ENCODE measurements at regions not wholly inside any gene's neighbourhood (a gene's known extent, or its start where the extent isn't known, plus 50 kb on each side); places are given as distances from the start of the nearest gene placed in this dataset.

GRCh38 chr13:64438084-64438483, 2792.1 kb downstream of the PCDH9 start:
- no peak overlapping the region for H3K27ac ChIP-seq (ENCODE audit: low read depth, low read length)
- no peak overlapping the region for H2BK12ac ChIP-seq (ENCODE audit: low read length)
- no peak overlapping the region for H3K18ac ChIP-seq (ENCODE audit: low read length)
- no peak overlapping the region for H2BK5ac ChIP-seq (ENCODE audit: low read depth, low read length, poor library complexity)
- H2AFZ ChIP-seq (ENCODE audit: insufficient read depth, low read length, poor library complexity) = no peak overlapping the region
- no peak overlapping the region for H2AK5ac ChIP-seq (ENCODE audit: low read length)
- H3K4me1 ChIP-seq (ENCODE audit: control insufficient read depth in 1 of 2, insufficient read depth in 2 of 2, low read length in 2 of 2) = no peaks in the 10 kb centered on the region
- H3K14ac ChIP-seq (ENCODE audit: low read length) = no peak overlapping the region
- H3K79me2 ChIP-seq (ENCODE audit: control insufficient read depth, insufficient read depth, low read length, poor library complexity) = no peaks in the 10 kb centered on the region
- H4K12ac ChIP-seq (ENCODE audit: low read depth, low read length) = no peak overlapping the region
- no peaks in the 10 kb centered on the region for H3K9me3 ChIP-seq (ENCODE audit: insufficient read depth, low read depth, low read length)
- H3K9ac ChIP-seq (ENCODE audit: low read length) = no peak overlapping the region
- H4K8ac ChIP-seq (ENCODE audit: low read depth, low read length) = no peak overlapping the region
- H3K23ac ChIP-seq (ENCODE audit: low read length) = no peak overlapping the region
- no peak overlapping the region for H3K4me3 ChIP-seq (ENCODE audit: low read depth, low read length)
- H3K27me3 ChIP-seq (ENCODE audit: insufficient read depth, low read length) = no peaks in the 10 kb centered on the region
- DNase-seq = no peak
- no peaks in the 10 kb centered on the region for H3K36me3 ChIP-seq (ENCODE audit: control insufficient read depth in 1 of 2, insufficient read depth in 2 of 2, low read length in 2 of 2)
- no peak overlapping the region for H4K91ac ChIP-seq (ENCODE audit: low read depth, low read length)
- H3K4me2 ChIP-seq (ENCODE audit: low read length) = no peak overlapping the region
- no peaks in the 10 kb centered on the region for H3K79me1 ChIP-seq (ENCODE audit: low read length)
- H3K4ac ChIP-seq (ENCODE audit: low read depth, low read length) = no peak overlapping the region
- WGBS (ENCODE audit: extremely low coverage, insufficient coverage, insufficient read length) = no CpG with 5 or more reads among the region's 2 CpGs
- no peak overlapping the region for H2BK120ac ChIP-seq (ENCODE audit: insufficient read depth, low read length, poor library complexity)

DNA sequence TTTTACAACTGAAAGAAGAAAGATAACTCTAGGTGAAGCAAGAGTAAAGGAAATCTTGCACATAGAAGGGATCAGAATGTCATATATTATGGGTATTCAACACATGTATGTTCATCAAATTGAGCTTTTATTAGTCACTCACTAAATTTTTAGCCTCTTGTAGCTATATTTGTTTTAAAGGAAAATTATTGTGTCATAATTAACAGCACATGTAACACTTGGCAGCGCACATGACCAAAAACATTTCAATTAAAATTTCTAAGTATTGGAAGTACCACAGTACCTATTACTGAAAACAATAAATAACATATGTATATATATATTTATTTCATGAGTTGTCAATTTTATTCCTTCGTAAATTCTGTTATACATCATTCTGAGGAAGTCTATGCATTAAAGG, 2800.4 kb downstream of the PCDH9 start:
- no CpG with 5 or more reads among the region's 2 CpGs for WGBS (ENCODE audit: extremely low coverage, insufficient coverage, insufficient read length)

DNA sequence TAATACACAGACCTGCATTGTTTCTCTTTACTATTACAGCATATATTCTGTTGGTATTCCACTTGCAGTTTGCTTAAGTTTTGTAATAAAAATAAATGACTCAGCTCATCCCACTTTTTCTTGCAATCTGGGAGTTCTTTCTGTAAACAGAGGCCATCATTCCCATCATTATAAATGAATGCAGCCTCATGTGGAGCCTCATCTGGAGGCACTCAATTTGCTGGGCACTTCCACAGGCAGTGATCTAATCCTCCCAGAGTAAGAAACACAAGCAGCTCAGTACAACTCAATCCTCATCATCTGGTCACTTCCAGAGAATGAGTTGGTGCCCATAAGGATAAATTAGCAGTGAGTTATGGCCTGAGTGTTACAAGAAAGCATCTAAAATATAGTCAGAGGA, 2801.9 kb downstream of the PCDH9 start:
- Histone ChIP-seq H3K79me2 (ENCODE audit: control insufficient read depth, insufficient read depth, low read length, poor library complexity) (no peaks in the 10 kb centered on the region), H4K91ac (ENCODE audit: low read depth, low read length) (no peak overlapping the region), H3K27me3 (ENCODE audit: insufficient read depth, low read length) (no peaks in the 10 kb centered on the region), H4K8ac (ENCODE audit: low read depth, low read length) (no peak overlapping the region), H3K14ac (ENCODE audit: low read length) (no peak overlapping the region), H3K4me3 (ENCODE audit: low read depth, low read length) (no peak overlapping the region), H3K36me3 (ENCODE audit: control insufficient read depth in 1 of 2, insufficient read depth in 2 of 2, low read length in 2 of 2) (no peaks in the 10 kb centered on the region), H2BK120ac (ENCODE audit: insufficient read depth, low read length, poor library complexity) (no peak overlapping the region), H3K79me1 (ENCODE audit: low read length) (no peaks in the 10 kb centered on the region), H3K4me2 (ENCODE audit: low read length) (no peak overlapping the region), H3K9me3 (ENCODE audit: insufficient read depth, low read depth, low read length) (no peaks in the 10 kb centered on the region), H3K18ac (ENCODE audit: low read length) (no peak overlapping the region), H2AFZ (ENCODE audit: insufficient read depth, low read length, poor library complexity) (no peak overlapping the region), H4K12ac (ENCODE audit: low read depth, low read length) (no peak overlapping the region), H3K27ac (ENCODE audit: low read depth, low read length) (no peak overlapping the region), H3K23ac (ENCODE audit: low read length) (no peak overlapping the region), H2BK5ac (ENCODE audit: low read depth, low read length, poor library complexity) (no peak overlapping the region), H2BK12ac (ENCODE audit: low read length) (no peak overlapping the region), H3K4me1 (ENCODE audit: control insufficient read depth in 1 of 2, insufficient read depth in 2 of 2, low read length in 2 of 2) (no peaks in the 10 kb centered on the region), H3K9ac (ENCODE audit: low read length) (no peak overlapping the region), H2AK5ac (ENCODE audit: low read length) (no peak overlapping the region), H3K4ac (ENCODE audit: low read depth, low read length) (no peak overlapping the region)
- no peak for DNase-seq

More for the DNA sequence above, 2800.4 kb downstream of the PCDH9 start:
- Histone ChIP-seq H3K4me2 (ENCODE audit: low read length) (no peak overlapping the region), H2AK5ac (ENCODE audit: low read length) (no peak overlapping the region), H4K91ac (ENCODE audit: low read depth, low read length) (no peak overlapping the region), H4K8ac (ENCODE audit: low read depth, low read length) (no peak overlapping the region), H3K18ac (ENCODE audit: low read length) (no peak overlapping the region), H3K79me1 (ENCODE audit: low read length) (no peaks in the 10 kb centered on the region), H3K23ac (ENCODE audit: low read length) (no peak overlapping the region), H2AFZ (ENCODE audit: insufficient read depth, low read length, poor library complexity) (no peak overlapping the region), H2BK120ac (ENCODE audit: insufficient read depth, low read length, poor library complexity) (no peak overlapping the region), H3K9ac (ENCODE audit: low read length) (no peak overlapping the region), H3K4me3 (ENCODE audit: low read depth, low read length) (no peak overlapping the region), H3K27ac (ENCODE audit: low read depth, low read length) (no peak overlapping the region), H2BK12ac (ENCODE audit: low read length) (no peak overlapping the region), H3K27me3 (ENCODE audit: insufficient read depth, low read length) (no peaks in the 10 kb centered on the region), H2BK5ac (ENCODE audit: low read depth, low read length, poor library complexity) (no peak overlapping the region), H3K9me3 (ENCODE audit: insufficient read depth, low read depth, low read length) (no peaks in the 10 kb centered on the region), H3K36me3 (ENCODE audit: control insufficient read depth in 1 of 2, insufficient read depth in 2 of 2, low read length in 2 of 2) (no peaks in the 10 kb centered on the region), H4K12ac (ENCODE audit: low read depth, low read length) (no peak overlapping the region), H3K14ac (ENCODE audit: low read length) (no peak overlapping the region), H3K4me1 (ENCODE audit: control insufficient read depth in 1 of 2, insufficient read depth in 2 of 2, low read length in 2 of 2) (no peaks in the 10 kb centered on the region), H3K4ac (ENCODE audit: low read depth, low read length) (no peak overlapping the region), H3K79me2 (ENCODE audit: control insufficient read depth, insufficient read depth, low read length, poor library complexity) (no peaks in the 10 kb centered on the region)
- DNase-seq = no peak

GRCh38 chr13:64423467-64423866, 2806.7 kb downstream of the PCDH9 start:
- H3K4ac ChIP-seq (ENCODE audit: low read depth, low read length) = no peak overlapping the region
- no peak overlapping the region for H2BK5ac ChIP-seq (ENCODE audit: low read depth, low read length, poor library complexity)
- H3K4me1 ChIP-seq (ENCODE audit: control insufficient read depth in 1 of 2, insufficient read depth in 2 of 2, low read length in 2 of 2) = no peaks in the 10 kb centered on the region
- H3K18ac ChIP-seq (ENCODE audit: low read length) = no peak overlapping the region
- no peaks in the 10 kb centered on the region for H3K79me2 ChIP-seq (ENCODE audit: control insufficient read depth, insufficient read depth, low read length, poor library complexity)
- no peak overlapping the region for H3K9ac ChIP-seq (ENCODE audit: low read length)
- no peak overlapping the region for H3K23ac ChIP-seq (ENCODE audit: low read length)
- H3K79me1 ChIP-seq (ENCODE audit: low read length) = no peaks in the 10 kb centered on the region
- H3K14ac ChIP-seq (ENCODE audit: low read length) = no peak overlapping the region
- no peak overlapping the region for H2AFZ ChIP-seq (ENCODE audit: insufficient read depth, low read length, poor library complexity)
- H2BK12ac ChIP-seq (ENCODE audit: low read length) = no peak overlapping the region
- H3K36me3 ChIP-seq (ENCODE audit: control insufficient read depth in 1 of 2, insufficient read depth in 2 of 2, low read length in 2 of 2) = no peaks in the 10 kb centered on the region
- no peak for DNase-seq
- H4K91ac ChIP-seq (ENCODE audit: low read depth, low read length) = no peak overlapping the region
- WGBS (ENCODE audit: extremely low coverage, insufficient coverage, insufficient read length) = no CpG with 5 or more reads among the region's 1 CpG
- no peak overlapping the region for H3K4me3 ChIP-seq (ENCODE audit: low read depth, low read length)
- no peak overlapping the region for H3K27ac ChIP-seq (ENCODE audit: low read depth, low read length)
- H3K4me2 ChIP-seq (ENCODE audit: low read length) = no peak overlapping the region
- H2BK120ac ChIP-seq (ENCODE audit: insufficient read depth, low read length, poor library complexity) = no peak overlapping the region
- H3K9me3 ChIP-seq (ENCODE audit: insufficient read depth, low read depth, low read length) = no peaks in the 10 kb centered on the region
- H2AK5ac ChIP-seq (ENCODE audit: low read length) = no peak overlapping the region
- H4K12ac ChIP-seq (ENCODE audit: low read depth, low read length) = no peak overlapping the region
- no peaks in the 10 kb centered on the region for H3K27me3 ChIP-seq (ENCODE audit: insufficient read depth, low read length)
- H4K8ac ChIP-seq (ENCODE audit: low read depth, low read length) = no peak overlapping the region
